WI38 (cell line): ENCODE measurements at regions not wholly inside any gene's neighbourhood (a gene's known extent, or its start where the extent isn't known, plus 50 kb on each side); places are given as distances from the start of the nearest gene placed in this dataset.

Source experiments
- H3K4me3 ChIP-seq: 2 replicates; pipeline ENCODE4 v1.5.1; 2011; ENCODE audit warnings: low read depth, mild to moderate bottlenecking, control low read depth, low read length
- CTCF ChIP-seq: IDR thresholded peaks from 2 replicates; pipeline ENCODE4 v1.5.1; 2012; ENCODE audit warnings: low read depth, mild to moderate bottlenecking, control low read depth, low read length

- H3K4me3 ChIP-seq, result no peak overlapping the region
- no peak for TF ChIP-seq CTCF
Observed at GRCh38 chr15:62459875-62460274, 294.8 kb upstream of the C2CD4B start.

- TF ChIP-seq CTCF, result no peak
- no peak overlapping the region for H3K4me3 ChIP-seq
Observed at GRCh38 chr15:62462268-62462667, 297.2 kb upstream of the C2CD4B start.

DNA sequence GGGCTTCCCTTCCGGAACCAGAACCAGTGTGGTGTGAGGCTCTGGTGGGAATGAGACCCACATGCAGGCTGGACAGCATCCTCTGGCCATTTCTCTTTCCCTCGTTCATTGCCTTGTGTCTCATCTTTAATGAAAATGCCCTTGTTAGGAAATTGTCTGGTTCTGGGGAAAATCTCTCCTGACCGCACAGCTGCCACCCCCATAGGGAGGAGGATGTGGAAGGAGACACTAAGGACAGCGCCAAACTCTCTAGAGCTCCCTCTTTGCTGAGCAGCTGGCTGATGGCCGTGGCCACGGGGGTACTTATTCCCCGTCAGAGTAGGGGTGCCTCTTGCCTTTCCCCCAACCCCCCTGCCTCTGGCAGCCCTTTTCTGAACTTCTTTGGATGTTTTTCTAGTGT is 297.6 kb upstream of the C2CD4B start:
- TF ChIP-seq CTCF, result no peak
- no peak overlapping the region for H3K4me3 ChIP-seq

DNA sequence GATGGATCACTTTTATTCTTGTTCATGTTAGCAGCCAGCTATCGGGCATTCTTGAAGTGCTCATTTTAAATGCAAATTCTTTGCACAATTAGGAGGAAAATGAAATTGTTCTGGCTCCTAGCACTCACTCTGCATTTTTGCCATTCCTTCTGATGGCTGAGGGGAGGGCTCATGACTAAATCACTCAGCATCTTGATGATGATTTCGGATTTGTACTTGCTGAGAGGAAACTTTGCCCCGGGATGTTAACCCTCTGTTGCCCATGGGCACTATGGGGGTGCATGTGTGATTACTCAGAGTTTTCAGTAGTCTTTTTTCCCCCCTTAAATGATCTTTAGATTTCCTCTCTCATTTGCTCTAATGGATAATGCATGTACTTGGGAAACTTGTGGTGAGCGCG is 299.6 kb upstream of the C2CD4B start:
- no peak for TF ChIP-seq CTCF
- H3K4me3 ChIP-seq, result no peak overlapping the region

DNA sequence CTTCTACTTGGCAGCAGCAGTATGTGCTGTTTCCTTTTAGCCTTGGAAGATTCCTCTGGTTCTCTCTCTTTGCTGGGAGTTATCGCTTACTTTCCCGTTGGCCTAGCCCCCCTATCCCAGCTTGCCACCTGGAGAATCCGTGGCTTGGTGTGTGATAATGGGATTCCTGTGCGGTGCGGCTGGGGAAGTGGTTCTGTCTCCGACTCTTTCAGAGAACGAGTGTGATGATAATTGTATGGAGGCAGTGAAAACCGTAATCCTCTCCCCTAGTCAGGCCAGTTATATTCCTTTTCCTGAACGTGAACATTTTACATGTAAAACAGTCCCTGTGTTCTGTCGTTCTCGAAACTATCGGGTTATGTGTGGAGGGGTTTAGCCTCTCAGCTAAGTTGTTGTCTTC is 300.1 kb upstream of the C2CD4B start:
- no peak for TF ChIP-seq CTCF
- H3K4me3 ChIP-seq, result no peak overlapping the region

DNA sequence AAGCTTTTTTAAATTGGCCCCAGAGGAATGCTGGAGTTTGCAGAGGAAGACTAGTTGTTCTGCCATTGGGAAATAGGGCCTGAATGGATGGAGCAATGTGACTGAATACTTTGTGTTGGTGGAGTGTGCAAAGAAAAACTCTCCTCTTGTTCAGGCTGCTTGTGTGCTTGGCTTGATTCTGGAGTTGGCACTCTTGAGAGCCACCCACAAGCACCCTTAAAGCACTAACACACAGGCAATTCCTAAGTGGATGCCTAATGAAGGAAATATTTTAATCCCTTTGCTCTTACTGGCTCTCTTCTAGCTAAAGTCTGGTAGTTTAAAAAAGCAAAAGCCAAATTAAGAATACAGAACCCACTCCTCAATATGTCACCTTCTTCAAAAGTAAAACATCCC is 304.4 kb upstream of the C2CD4B start:
- no peak overlapping the region for H3K4me3 ChIP-seq
- TF ChIP-seq CTCF, result no peak

DNA sequence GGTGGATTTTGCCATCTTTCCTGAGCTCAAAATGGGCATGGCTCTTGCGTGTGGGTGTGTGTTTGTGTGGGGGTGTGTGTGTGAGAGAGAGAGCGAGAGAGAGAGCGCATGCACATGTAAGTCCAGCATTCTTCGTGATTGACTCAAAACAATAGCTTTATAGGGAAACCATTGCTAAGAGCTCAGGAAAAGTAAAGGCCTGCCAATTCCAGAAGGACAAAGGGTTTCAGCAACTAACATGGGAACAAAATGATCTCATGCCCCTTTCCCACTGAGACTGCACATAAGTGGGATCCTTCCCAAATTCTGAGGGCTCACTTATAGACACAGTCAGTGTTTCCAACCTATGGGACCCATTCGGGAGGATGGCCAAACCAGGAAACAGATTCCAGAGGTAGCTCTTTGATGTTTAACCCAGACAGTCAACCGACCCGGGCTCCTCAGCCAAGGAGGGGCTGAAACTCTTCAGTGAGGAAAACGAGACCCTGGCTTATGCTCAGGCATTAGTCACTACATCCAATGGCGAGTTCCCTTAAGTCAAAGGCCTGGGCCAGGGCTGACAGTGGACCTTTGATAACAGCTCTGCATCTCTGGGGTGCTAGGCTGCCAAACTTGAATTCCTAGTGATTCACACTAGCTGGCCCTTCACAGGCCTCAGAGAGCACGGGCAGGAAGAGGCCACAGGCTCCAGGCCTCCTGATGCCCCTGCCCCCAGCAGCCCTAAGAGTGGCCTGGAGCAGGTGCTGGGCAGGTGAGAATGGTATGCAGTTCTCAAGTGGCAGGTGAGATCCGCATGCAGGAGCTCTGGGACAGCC is 305.0 kb upstream of the C2CD4B start:
- no peak overlapping the region for H3K4me3 ChIP-seq

More for the DNA sequence above, 305.0 kb upstream of the C2CD4B start:
- TF ChIP-seq CTCF, result no peak
